HUDEP-2 (cell line): ENCODE measurements at regions not wholly inside any gene's neighbourhood (a gene's known extent, or its start where the extent isn't known, plus 50 kb on each side); places are given as distances from the start of the nearest gene placed in this dataset.
A peak's percentile ranks its signal among the peaks of the same experiment; 100 is the strongest.

Experiments used
- DNase-seq, 76 experiments: peaks; one replicate each; lab custom pipeline; 2025; ENCODE audit not compliant: unreplicated experiment in 76 of 76; lab: John Stamatoyannopoulos, UW

DNA sequence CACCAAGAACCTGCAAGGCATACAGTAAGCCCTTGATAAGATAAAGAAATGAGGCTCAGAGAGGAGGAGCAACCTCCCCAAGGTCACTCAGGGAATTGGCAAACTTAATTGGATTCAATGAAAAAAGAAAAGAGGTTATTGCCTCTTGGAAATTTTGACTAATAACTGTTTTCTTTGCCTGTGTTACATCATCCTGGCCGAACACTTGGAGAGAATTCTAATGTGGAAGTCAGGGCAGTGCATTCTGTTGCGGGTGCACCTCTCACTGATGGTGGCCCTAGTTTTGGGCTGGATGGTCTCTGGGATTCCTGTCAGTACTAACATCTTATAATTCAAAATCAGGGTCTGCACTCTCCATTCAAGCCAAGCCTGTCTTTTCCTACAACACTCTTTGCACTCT, 186.2 kb upstream of the BCOR start:
- no peak for DNase-seq

DNA sequence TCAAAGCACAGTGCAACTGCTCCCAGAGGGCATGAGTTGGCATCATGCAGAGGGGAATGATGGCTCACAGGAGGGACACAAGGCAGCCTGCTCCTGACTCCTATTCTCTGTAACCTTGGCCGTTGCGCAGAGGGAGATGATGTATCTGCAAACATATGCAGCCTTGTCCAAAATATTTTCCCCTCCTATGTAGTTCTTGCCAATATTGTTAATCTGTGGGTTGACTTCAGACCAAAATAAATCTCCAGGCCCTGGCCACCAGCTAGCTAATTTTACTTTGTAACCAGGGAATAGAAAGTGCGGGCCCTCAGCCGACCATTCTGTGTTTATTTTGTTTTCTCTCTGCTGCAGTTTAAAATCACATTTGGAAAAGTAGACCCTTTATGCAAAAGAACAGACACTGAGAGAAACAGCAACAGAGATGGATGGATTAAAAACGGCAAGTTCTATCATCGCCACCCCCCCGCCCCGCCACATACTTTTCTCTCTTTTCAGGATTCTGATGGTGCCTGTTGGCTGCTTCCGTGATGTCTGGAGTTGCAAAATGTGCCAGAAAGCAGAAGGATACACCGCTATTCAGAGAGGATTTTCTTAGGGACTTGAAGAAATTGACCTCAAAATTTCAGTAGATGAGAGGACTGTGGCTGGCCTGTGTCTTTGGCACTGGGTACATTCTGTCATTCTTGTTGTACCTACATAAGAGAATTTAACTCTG, 185.3 kb upstream of the BCOR start:
- DNase-seq, result no peak

- DNase-seq, result no peak
Measured at GRCh38 chrX:40282348-40282747, 184.6 kb upstream of the BCOR start.

GRCh38 chrX:40281336-40282005, 183.7 kb upstream of the BCOR start:
- no peak for DNase-seq

DNA sequence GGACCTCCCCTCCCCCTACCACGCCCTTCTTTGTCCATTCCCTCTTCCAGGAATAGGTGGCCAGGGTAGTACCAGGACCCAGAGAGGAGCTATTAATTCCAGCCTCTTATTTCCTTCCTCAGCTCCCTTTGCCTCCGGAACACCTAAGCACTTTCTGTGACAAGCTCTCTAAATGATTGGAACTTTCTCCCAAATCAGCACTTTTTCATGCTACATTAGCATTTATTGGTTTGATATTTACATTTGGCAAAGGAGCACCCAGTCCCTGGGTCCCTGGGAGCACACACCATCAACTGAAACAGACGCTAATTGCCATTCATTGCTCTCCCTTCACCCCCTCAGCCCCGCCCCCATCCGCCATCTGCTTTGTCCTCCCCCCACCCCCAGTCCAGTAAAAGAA, 182.0 kb upstream of the BCOR start:
- no peak for DNase-seq

DNA sequence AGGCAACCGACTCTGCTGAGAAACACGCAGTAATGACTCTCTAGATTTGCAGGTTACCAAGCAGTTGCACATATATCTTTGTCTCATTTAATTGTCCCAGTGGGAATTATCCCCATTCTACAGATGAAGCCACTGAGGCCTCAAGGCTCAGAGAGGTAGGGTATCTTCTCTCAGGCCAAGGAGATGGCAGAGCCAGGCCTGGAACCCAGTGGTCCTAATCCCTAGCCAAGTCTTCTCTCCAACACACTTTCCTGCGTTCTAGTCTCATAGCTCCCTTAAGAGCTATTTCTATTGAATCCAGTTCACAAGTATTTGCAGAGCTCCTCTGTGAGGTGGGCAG, 181.3 kb upstream of the BCOR start:
- DNase-seq, result no peak

DNA sequence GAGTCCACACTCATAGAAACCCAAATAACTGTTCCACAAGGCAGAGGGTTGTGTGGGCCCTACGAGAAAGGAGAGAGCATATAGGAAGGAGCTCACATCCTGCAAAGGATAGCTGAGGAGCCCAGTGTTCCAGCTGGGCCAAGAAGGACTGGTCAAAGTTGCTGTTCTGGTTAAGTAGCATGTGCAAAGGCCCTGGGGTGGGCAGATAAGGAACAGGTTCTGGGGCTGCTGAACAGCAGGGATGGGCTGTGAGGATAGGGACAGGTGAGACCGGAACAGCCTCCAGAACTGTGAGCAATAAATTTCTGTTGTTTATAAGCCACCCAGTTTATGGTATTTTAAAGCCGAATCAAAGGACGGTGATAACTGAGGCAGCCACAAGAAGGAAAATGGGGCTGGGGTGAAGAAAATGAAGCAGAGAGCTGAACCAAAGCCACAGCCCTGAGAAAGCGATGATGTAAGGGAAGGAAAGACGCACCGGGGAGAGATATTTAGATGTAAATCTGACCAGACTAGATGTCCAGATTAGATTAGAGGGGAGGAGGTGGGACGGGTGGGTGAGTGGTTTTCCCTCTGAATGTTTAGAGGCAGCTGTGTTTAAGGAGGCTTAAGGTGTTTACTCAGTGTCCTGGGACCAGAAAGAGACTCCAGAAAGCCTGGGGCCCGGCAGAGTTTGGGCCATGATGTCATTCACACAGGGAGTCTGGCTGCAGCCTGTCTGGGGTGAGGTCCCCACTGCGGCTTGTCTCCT, 180.8 kb upstream of the BCOR start:
- DNase-seq, result no peak

GRCh38 chrX:40277672-40278071, 179.9 kb upstream of the BCOR start:
- DNase-seq, result no peak

- DNase-seq, result peak in 9 of 76 experiments; percentile 0 to 11 (median 4)
Measured at GRCh38 chrX:40273356-40274050, 175.7 kb upstream of the BCOR start.

- no peak for DNase-seq
Measured at GRCh38 chrX:40272776-40273175, 175.0 kb upstream of the BCOR start.

DNA sequence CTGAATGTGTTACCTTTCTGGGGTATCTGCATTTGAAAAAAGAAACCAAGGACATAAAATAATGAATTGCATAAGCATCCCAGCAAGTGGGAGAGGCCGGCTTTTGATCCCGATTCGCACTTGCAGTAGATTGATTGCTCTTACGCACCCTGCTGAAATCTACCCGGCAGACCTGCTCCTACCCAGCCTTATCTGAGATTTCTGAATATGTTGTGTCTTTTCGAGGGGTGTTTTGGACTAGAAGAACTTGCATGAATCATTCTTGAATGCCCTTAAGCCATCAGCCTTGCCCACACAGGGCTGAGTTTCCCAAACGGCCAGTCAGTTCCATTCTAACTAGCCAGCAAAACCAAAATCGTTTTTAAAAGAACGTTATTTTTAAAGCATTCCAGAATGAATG, 174.4 kb upstream of the BCOR start:
- DNase-seq, result no peak

DNA sequence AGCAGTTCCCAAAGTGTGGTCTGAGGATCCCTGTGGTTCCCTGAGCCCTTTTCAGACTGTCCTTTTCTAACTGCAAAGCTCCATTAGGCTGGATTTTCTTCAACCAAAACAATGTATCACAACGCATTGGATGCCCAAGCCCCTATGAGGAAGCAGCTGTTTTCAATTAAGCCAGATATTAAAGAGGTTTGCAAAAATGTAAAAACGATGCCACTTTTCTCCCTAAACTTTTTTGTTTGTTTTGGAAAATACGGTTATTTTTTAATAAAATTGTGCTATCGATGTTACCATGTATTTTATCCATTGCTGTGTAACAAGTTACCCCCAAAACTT, 170.4 kb upstream of the BCOR start:
- no peak for DNase-seq

GRCh38 chrX:40267334-40268187, 169.8 kb upstream of the BCOR start:
- DNase-seq, result no peak

- DNase-seq, result peak; percentile 2 to 84 (median 51)
Measured at GRCh38 chrX:40266490-40267333, 169.0 kb upstream of the BCOR start.

DNA sequence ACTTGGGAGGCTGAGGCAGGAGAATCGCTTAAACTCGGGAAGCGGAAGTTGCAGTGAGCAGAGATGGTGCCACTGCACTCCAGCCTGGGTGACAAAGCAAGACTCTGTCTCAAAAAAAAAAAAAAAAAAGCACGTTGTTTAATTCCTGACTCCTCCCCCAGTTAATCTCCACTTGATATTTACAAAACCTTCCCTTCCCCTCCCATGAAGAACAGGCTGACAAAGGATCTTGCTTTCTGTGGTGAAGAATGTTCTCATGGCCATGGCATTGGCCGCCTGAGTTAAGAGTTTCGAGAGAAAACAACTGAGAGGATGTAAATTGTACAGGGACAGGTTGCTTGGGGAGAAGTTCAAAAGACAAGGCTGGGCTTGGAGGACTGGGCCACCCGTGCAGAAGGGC, 168.2 kb upstream of the BCOR start:
- peak in 6 of 76 experiments; percentile 6 to 34 (median 18) for DNase-seq

DNA sequence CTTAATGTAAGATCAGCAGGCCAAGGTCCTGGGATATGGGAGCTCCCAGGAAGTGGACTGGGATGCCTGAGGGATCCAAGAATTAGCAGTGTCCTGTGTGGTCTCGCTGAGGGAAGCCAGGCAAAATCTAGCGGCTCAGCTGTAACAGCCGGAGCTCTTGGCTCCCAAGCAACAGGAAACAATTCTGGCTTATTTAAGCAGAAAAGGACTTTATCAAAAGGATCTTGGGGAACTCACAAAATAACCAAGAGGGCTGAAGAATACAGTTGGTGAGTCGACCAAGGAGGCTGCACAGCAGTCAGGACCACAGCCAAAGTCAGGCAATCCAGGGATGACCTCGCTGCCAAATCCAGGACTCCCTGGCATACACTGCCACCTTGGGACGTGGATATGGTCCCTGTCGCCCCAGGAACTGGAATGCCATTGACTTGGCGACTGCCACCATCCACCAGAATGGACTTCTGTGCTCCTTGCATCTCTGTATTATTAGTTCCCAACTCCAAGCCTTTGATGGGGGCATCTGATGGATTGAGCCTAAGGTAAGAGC, 165.3 kb upstream of the BCOR start:
- no peak for DNase-seq

DNA sequence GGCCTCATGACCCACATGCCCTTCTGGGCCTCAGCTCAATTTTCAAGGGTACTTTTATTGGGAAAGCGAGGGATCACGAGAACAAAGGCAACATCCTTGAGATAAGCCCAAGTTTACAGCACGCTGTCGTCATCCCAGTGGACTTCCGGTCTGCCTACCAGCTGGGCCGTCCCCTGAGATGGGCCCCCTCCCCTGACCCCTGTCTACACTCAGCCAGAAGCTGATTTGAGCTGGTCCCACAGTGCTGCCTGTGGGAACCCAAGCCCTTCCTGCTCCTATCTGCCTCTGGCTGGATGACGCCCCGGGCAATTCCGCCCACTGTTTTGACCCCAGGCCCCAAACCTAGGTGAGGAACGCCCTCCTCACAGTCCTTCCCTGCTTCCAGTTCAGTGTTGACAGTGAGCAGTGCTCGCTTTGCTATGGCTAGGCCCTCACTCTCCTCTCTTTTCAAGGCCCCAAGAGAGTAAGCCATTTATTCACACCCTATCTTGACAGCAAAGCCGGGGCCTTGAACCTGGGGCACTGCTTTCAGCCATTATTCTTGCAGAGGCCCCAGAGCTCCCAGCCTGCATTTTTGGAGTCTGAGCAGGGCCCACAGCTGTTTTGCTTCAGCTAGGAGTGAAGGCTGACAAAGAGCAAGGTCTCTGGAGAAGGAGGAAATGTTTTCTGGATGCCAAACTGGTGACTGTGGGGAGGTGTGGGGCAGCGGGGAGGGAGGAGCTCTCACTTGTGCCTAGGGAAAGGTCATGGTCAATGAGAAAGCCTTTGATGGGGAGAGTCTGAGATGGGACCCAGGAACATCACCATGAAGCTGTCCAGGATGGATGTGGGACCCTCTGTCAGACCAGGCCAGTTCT, 164.6 kb upstream of the BCOR start:
- DNase-seq, result no peak

DNA sequence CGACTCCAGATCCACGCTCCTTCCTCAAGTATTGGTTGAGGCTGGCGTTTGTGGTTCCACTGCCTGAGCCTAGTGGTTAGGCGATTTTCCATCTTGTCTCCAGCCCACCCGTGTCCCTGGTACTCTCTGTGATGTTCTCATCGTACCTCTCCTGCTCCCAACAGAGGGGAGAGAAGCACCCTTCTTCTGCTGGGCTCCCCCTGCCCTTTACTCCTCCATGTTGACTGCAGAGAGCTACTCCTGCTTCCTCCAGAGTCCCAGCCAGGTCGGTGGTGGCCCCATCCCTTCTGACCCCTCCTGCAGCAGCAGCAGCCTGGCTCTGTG, 164.0 kb upstream of the BCOR start:
- DNase-seq, result no peak
